Smooth muscle cell (in vitro differentiated cells): ENCODE measurements at regions not wholly inside any gene's neighbourhood (a gene's known extent, or its start where the extent isn't known, plus 50 kb on each side); places are given as distances from the start of the nearest gene placed in this dataset.

ENCODE experiments used
- DNase-seq: peaks from one replicate; lab custom pipeline; 2025; ENCODE audit not compliant: unreplicated experiment; lab: John Stamatoyannopoulos, UW
- H2AFZ ChIP-seq: fragments of 200-600 bp; sonication (generic); 2 replicates; pipeline ENCODE4 v1.6.0; 2016; ENCODE audit warnings: antibody characterized with exemption, low read depth, mild to moderate bottlenecking
- H3F3A ChIP-seq: fragments of 200-600 bp; sonication (generic); 2 replicates; pipeline ENCODE4 v1.6.0; 2017; ENCODE audit warnings: antibody characterized with exemption, low read depth
- H3K27ac ChIP-seq: fragments of 200-600 bp; sonication (generic); 2 replicates; pipeline ENCODE4 v1.5.1; 2016; ENCODE audit warnings: low read depth, mild to moderate bottlenecking
- H3K27me3 ChIP-seq: fragments of 200-600 bp; sonication (generic); 2 replicates; pipeline ENCODE4 v1.6.1; 2016; ENCODE audit warnings: low read depth, mild to moderate bottlenecking
- H3K36me3 ChIP-seq: fragments of 200-600 bp; sonication (generic); 2 replicates; pipeline ENCODE4 v1.5.1; 2016; ENCODE audit warnings: low read depth
- H3K4me1 ChIP-seq: fragments of 200-600 bp; sonication (generic); 2 replicates; pipeline ENCODE4 v1.5.1; 2016; ENCODE audit warnings: low read depth
- H3K4me2 ChIP-seq: fragments of 200-600 bp; sonication (generic); 2 replicates; pipeline ENCODE4 v1.6.0; 2016; ENCODE audit warnings: mild to moderate bottlenecking
- H3K4me3 ChIP-seq: fragments of 200-600 bp; sonication (generic); 2 replicates; pipeline ENCODE4 v1.5.1; 2016; ENCODE audit warnings: mild to moderate bottlenecking
- H3K79me2 ChIP-seq: fragments of 200-600 bp; sonication (generic); 2 replicates; pipeline ENCODE4 v1.6.0; 2016; ENCODE audit warnings: low read depth, mild to moderate bottlenecking
- H3K9ac ChIP-seq: fragments of 200-600 bp; sonication (generic); 2 replicates; pipeline ENCODE4 v1.6.0; 2016; ENCODE audit warnings: low read depth
- H3K9me3 ChIP-seq: fragments of 200-600 bp; sonication (generic); replicated peaks from 2 replicates; pipeline ENCODE4 v1.5.1; 2016; ENCODE audit warnings: low read depth
- H4K20me1 ChIP-seq: fragments of 200-600 bp; sonication (generic); 2 replicates; pipeline ENCODE4 v1.6.0; 2016; ENCODE audit warnings: low read depth
- CTCF ChIP-seq: fragments of 200-600 bp; sonication (generic); IDR thresholded peaks from 2 replicates; pipeline ENCODE4 v1.5.1; 2017; ENCODE audit warnings: borderline replicate concordance, mild to moderate bottlenecking, antibody characterized with exemption; ENCODE audit not compliant: insufficient read depth, poor library complexity, severe bottlenecking
- WGBS: methylation state at CpG from one replicate; pipeline ENCODE4 v1.1.7; 2016; ENCODE audit warnings: low lambda C conversion rate; 5-methylcytosine and 5-hydroxymethylcytosine counted together

- TF ChIP-seq CTCF = no peak
- H3K79me2 ChIP-seq = no peaks in the 10 kb centered on the region
- H3K4me3 ChIP-seq = no peak overlapping the region
- H3K27me3 ChIP-seq = no peaks in the 10 kb centered on the region
- no peak overlapping the region for H3K9ac ChIP-seq
- H3K36me3 ChIP-seq = no peaks in the 10 kb centered on the region
- no peaks in the 10 kb centered on the region for H4K20me1 ChIP-seq
- DNase-seq = no peak
- H3K27ac ChIP-seq = no peak overlapping the region
- H2AFZ ChIP-seq = no peak overlapping the region
- H3K9me3 ChIP-seq = no peaks in the 10 kb centered on the region
- 83% methylated on average over 1 of the region's 1 CpG for WGBS
- no peaks in the 10 kb centered on the region for H3F3A ChIP-seq
- no peak overlapping the region for H3K4me2 ChIP-seq
- H3K4me1 ChIP-seq = peaks cover 7% of the 10 kb centered on the region
Observed at GRCh38 chr3:112744106-112744505, 102.6 kb downstream of the CD200R1L start.

- Histone ChIP-seq H3K4me3 (no peak overlapping the region), H3K27ac (no peak overlapping the region), H2AFZ (no peak overlapping the region), H3K79me2 (no peaks in the 10 kb centered on the region), H3K4me2 (no peak overlapping the region), H3K9me3 (no peaks in the 10 kb centered on the region), H3F3A (no peaks in the 10 kb centered on the region), H3K4me1 (peaks cover 7% of the 10 kb centered on the region), H3K27me3 (no peaks in the 10 kb centered on the region), H4K20me1 (no peaks in the 10 kb centered on the region), H3K36me3 (no peaks in the 10 kb centered on the region), H3K9ac (no peak overlapping the region)
- TF ChIP-seq CTCF = no peak
- 99% methylated on average over 2 of the region's 2 CpGs for WGBS
- no peak for DNase-seq
Observed at GRCh38 chr3:112742934-112743333, 102.0 kb upstream of the CCDC80 start.

- Histone ChIP-seq H3F3A (no peaks in the 10 kb centered on the region), H3K36me3 (no peaks in the 10 kb centered on the region), H3K27me3 (no peaks in the 10 kb centered on the region), H3K27ac (no peak overlapping the region), H3K79me2 (no peaks in the 10 kb centered on the region), H3K4me2 (no peak overlapping the region), H2AFZ (no peak overlapping the region), H3K4me1 (no peaks in the 10 kb centered on the region), H3K4me3 (no peak overlapping the region), H3K9ac (no peak overlapping the region), H4K20me1 (no peaks in the 10 kb centered on the region), H3K9me3 (no peaks in the 10 kb centered on the region)
- DNase-seq = no peak
- TF ChIP-seq CTCF = no peak
Observed at GRCh38 chr3:112741983-112742382, 101.0 kb upstream of the CCDC80 start.

- peaks cover 1% of the 10 kb centered on the region for H3F3A ChIP-seq
- TF ChIP-seq CTCF = no peak
- no peak overlapping the region for H3K4me3 ChIP-seq
- no peaks in the 10 kb centered on the region for H3K4me1 ChIP-seq
- H3K9ac ChIP-seq = no peak overlapping the region
- no peaks in the 10 kb centered on the region for H3K9me3 ChIP-seq
- H3K4me2 ChIP-seq = no peak overlapping the region
- 96% methylated on average over 4 of the region's 4 CpGs for WGBS
- H4K20me1 ChIP-seq = no peaks in the 10 kb centered on the region
- H3K36me3 ChIP-seq = no peaks in the 10 kb centered on the region
- DNase-seq = no peak
- no peak overlapping the region for H2AFZ ChIP-seq
- no peaks in the 10 kb centered on the region for H3K27me3 ChIP-seq
- no peak overlapping the region for H3K27ac ChIP-seq
- H3K79me2 ChIP-seq = no peaks in the 10 kb centered on the region
Observed at GRCh38 chr3:112740835-112741234, 99.9 kb upstream of the CCDC80 start.
